ENCODE measurements at regions not wholly inside any gene's neighbourhood (a gene's known extent, or its start where the extent isn't known, plus 50 kb on each side); places are given as distances from the start of the nearest gene placed in this dataset.

- DNase-seq, result no peak
- no peaks in the 10 kb centered on the region for H3K36me3 ChIP-seq
- no peaks in the 10 kb centered on the region for H3K4me1 ChIP-seq
- H3K4me3 ChIP-seq (ENCODE audit: low read depth, low read length), result no peak overlapping the region
- H3K27me3 ChIP-seq, result peaks cover 3% of the 10 kb centered on the region; the same call in 1 of the 2 replicates
- H3K9me3 ChIP-seq, result no peaks in the 10 kb centered on the region
- TF ChIP-seq CTCF (IDR thresholded peaks at IDR 0.05; ENCODE audit: low read depth, low read length), result no peak
Measured at GRCh38 chr1:30287976-30288375, 435.4 kb downstream of the MATN1 start.

GRCh38 chr1:30286988-30287839, 436.2 kb downstream of the MATN1 start:
- TF ChIP-seq CTCF (IDR thresholded peaks at IDR 0.05; ENCODE audit: low read depth, low read length), result no peak
- no peaks in the 10 kb centered on the region for H3K9me3 ChIP-seq
- H3K4me1 ChIP-seq, result no peaks in the 10 kb centered on the region
- peaks cover 3% of the 10 kb centered on the region; the same call in 1 of the 2 replicates for H3K27me3 ChIP-seq
- H3K4me3 ChIP-seq (ENCODE audit: low read depth, low read length), result no peak overlapping the region
- no peak for DNase-seq
- no peaks in the 10 kb centered on the region for H3K36me3 ChIP-seq

- no peak overlapping the region for H3K4me3 ChIP-seq (ENCODE audit: low read depth, low read length)
- no peaks in the 10 kb centered on the region for H3K36me3 ChIP-seq
- DNase-seq, result peak; percentile 28
- H3K27me3 ChIP-seq, result no peaks in the 10 kb centered on the region
- H3K4me1 ChIP-seq, result no peaks in the 10 kb centered on the region
- H3K9me3 ChIP-seq, result no peaks in the 10 kb centered on the region
- TF ChIP-seq CTCF (IDR thresholded peaks at IDR 0.05; ENCODE audit: low read depth, low read length), result no peak
Measured at GRCh38 chr1:30286241-30286987, 437.0 kb downstream of the MATN1 start.

- Histone ChIP-seq H3K36me3 (no peaks in the 10 kb centered on the region), H3K27me3 (no peaks in the 10 kb centered on the region), H3K9me3 (no peaks in the 10 kb centered on the region), H3K4me3 (ENCODE audit: low read depth, low read length) (no peak overlapping the region), H3K4me1 (no peaks in the 10 kb centered on the region)
- no peak for DNase-seq
- no peak for TF ChIP-seq CTCF (IDR thresholded peaks at IDR 0.05; ENCODE audit: low read depth, low read length)
Measured at GRCh38 chr1:30285501-30285932, 437.9 kb downstream of the MATN1 start.

- no peak for TF ChIP-seq CTCF (IDR thresholded peaks at IDR 0.05; ENCODE audit: low read depth, low read length)
- no peaks in the 10 kb centered on the region for H3K27me3 ChIP-seq
- no peaks in the 10 kb centered on the region for H3K9me3 ChIP-seq
- DNase-seq, result no peak
- H3K4me3 ChIP-seq (ENCODE audit: low read depth, low read length), result no peak overlapping the region
- H3K4me1 ChIP-seq, result no peaks in the 10 kb centered on the region
- H3K36me3 ChIP-seq, result no peaks in the 10 kb centered on the region
Measured at GRCh38 chr1:30284728-30285475, 438.5 kb downstream of the MATN1 start.
